Stimulated activated CD4-positive, alpha-beta T cell treated with anti-CD3 and anti-CD28 coated beads, Interleukin-2, amount 100 ng/mL, for 4 hours (primary cell): ENCODE measurements at regions not wholly inside any gene's neighbourhood (a gene's known extent, or its start where the extent isn't known, plus 50 kb on each side); places are given as distances from the start of the nearest gene placed in this dataset.
A peak's percentile ranks its signal among the peaks of the same experiment; 100 is the strongest.

Source experiments
- DNase-seq: peaks from one replicate; pipeline ENCODE4 v3.0.0-alpha.2; 2020; ENCODE audit warnings: low read depth

- no peak for DNase-seq
Observed at GRCh38 chr4:41883988-41884734, 51.1 kb upstream of the TMEM33 start.

- DNase-seq, result peak; percentile 33
Observed at GRCh38 chr4:41882625-41883347, 52.4 kb upstream of the TMEM33 start.

- DNase-seq, result no peak
Observed at GRCh38 chr4:41881981-41882624, 53.1 kb upstream of the TMEM33 start.

GRCh38 chr4:41880840-41881831 lies 54.1 kb upstream of the TMEM33 start:
- no peak for DNase-seq

- DNase-seq, result no peak
Observed at GRCh38 chr4:41880022-41880837, 55.0 kb upstream of the TMEM33 start.

- DNase-seq, result no peak
Observed at GRCh38 chr4:41879552-41879951, 55.7 kb upstream of the TMEM33 start.

- no peak for DNase-seq
Observed at GRCh38 chr4:41878991-41879491, 56.2 kb upstream of the TMEM33 start.

GRCh38 chr4:41878170-41878969 lies 56.9 kb upstream of the TMEM33 start:
- DNase-seq, result no peak

GRCh38 chr4:41877020-41877796 lies 58.0 kb upstream of the TMEM33 start:
- no peak for DNase-seq

- no peak for DNase-seq
Observed at GRCh38 chr4:41874873-41875272, 60.4 kb upstream of the TMEM33 start.

GRCh38 chr4:41874398-41874797 lies 60.8 kb upstream of the TMEM33 start:
- DNase-seq, result no peak

GRCh38 chr4:41873380-41874295 lies 61.6 kb upstream of the TMEM33 start:
- no peak for DNase-seq

- DNase-seq, result no peak
Observed at GRCh38 chr4:41870035-41870434, 65.2 kb upstream of the TMEM33 start.

GRCh38 chr4:41866799-41867677 lies 68.2 kb upstream of the TMEM33 start:
- no peak for DNase-seq

GRCh38 chr4:41865981-41866798 lies 69.0 kb upstream of the TMEM33 start:
- no peak for DNase-seq
